Activated naive CD4-positive, alpha-beta T cell treated with anti-CD3 and anti-CD28 coated beads for 36 hours (primary cell): ENCODE measurements at regions not wholly inside any gene's neighbourhood (a gene's known extent, or its start where the extent isn't known, plus 50 kb on each side); places are given as distances from the start of the nearest gene placed in this dataset.

Source experiments
- CTCF ChIA-PET: fragments of 350-600 bp; sonication (Branson Sonifier 250); formaldehyde crosslinking; loops from one replicate; lab custom pipeline; 2021; ENCODE audit warnings: antibody characterized with exemption; lab: Charles Lee
- DNase-seq: peaks from one replicate; pipeline ENCODE4 v3.0.0-alpha.2; 2020
- H3K27ac Mint-ChIP-seq: one replicate; pipeline ENCODE4 v1.8.0; 2021; ENCODE audit warnings: mild to moderate bottlenecking, mixed read lengths
- H3K27me3 Mint-ChIP-seq: one replicate; pipeline ENCODE4 v1.8.0; 2021; ENCODE audit warnings: low read depth, mixed read lengths
- H3K36me3 Mint-ChIP-seq: one replicate; pipeline ENCODE4 v1.8.0; 2021; ENCODE audit warnings: low read depth, mixed read lengths
- H3K4me1 Mint-ChIP-seq: one replicate; pipeline ENCODE4 v1.8.0; 2021; ENCODE audit warnings: low read depth, mixed read lengths
- H3K4me3 Mint-ChIP-seq: one replicate; pipeline ENCODE4 v1.8.0; 2021; ENCODE audit warnings: mild to moderate bottlenecking, moderate library complexity, mixed read lengths
- H3K9me3 Mint-ChIP-seq: one replicate; pipeline ENCODE4 v1.8.0; 2021; ENCODE audit warnings: mixed read lengths
- intact Hi-C: fragments of 100-400 bp; cut with micrococcal nuclease; formaldehyde crosslinking; loops from one replicate; pipeline ENCODE4 v1.15.1; 2023

- H3K36me3 Mint-ChIP-seq = no peaks in the 10 kb centered on the region
- H3K9me3 Mint-ChIP-seq = no peaks in the 10 kb centered on the region
- H3K27ac Mint-ChIP-seq = no peak overlapping the region
- H3K4me3 Mint-ChIP-seq = no peak overlapping the region
- H3K4me1 Mint-ChIP-seq = no peaks in the 10 kb centered on the region
- CTCF ChIA-PET = no interaction called here
- DNase-seq = no peak
- intact Hi-C loops = no loop called here
- H3K27me3 Mint-ChIP-seq = no peaks in the 10 kb centered on the region
Measured at GRCh38 chr3:62987721-62988120, 112.5 kb upstream of the CADPS start.

DNA sequence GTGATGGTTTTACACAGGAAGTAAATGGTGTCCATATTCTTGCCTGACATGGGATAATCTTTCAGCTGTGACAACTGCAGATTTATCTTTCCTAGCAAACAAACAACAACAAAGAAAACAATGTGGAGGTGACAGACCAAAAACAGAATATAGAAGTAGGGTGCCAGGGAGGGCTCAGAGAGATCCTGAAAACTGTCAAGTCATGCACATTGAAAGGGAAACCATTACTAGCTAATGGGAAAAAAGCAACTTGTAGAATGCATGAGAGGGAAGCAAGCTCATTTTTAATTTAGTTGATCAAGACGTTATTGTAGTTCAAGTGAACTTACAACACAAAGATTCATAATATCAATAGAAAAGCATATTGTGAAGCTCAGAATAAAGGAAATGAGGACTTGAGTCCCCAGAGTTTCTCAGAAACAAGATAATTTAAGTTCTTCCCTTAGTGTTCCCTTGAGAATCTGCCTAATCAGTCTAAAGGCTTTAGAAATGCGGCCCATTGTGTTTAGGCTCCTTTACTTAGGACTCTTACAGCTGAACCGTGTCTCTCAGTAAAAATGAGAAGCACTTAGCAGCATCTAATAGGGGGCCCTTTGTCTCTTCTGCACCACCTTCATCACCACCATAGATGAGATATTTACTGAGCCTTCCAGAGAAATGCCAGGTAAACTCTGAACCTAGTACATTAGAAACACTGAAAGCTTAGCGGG, 115.6 kb upstream of the CADPS start:
- H3K4me3 Mint-ChIP-seq = no peak overlapping the region
- CTCF ChIA-PET = interaction anchor here (0.7 kb wide), 1 partner anchor 21 kb away, joined by 3 read pairs; no protein-coding TSS in a partner anchor
- no peak overlapping the region for H3K27ac Mint-ChIP-seq
- DNase-seq = no peak
- H3K27me3 Mint-ChIP-seq = no peaks in the 10 kb centered on the region
- no peaks in the 10 kb centered on the region for H3K4me1 Mint-ChIP-seq
- intact Hi-C loops = no loop called here
- H3K36me3 Mint-ChIP-seq = no peaks in the 10 kb centered on the region
- no peaks in the 10 kb centered on the region for H3K9me3 Mint-ChIP-seq

DNA sequence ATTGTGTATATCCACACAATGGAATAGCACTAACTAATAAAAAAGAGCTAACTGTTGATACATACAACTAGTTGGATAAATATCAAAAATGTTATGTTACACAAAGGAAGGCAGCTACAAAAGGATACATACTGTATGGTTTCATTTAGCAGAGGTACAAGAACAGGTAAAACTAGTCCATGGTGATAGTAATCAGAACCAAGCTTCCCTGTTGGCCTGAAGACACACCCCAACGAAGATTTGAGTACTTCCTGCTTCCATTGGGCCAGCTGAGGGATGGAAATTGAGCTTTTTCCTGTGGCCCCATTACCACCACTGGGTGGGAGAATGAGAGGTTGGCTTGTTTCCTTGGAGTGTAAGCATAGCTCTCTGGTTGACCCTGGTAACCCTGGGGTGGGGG, 117.3 kb upstream of the CADPS start:
- H3K4me3 Mint-ChIP-seq = no peak overlapping the region
- H3K9me3 Mint-ChIP-seq = no peaks in the 10 kb centered on the region
- H3K36me3 Mint-ChIP-seq = no peaks in the 10 kb centered on the region
- intact Hi-C loops = no loop called here
- no peak for DNase-seq
- no peak overlapping the region for H3K27ac Mint-ChIP-seq
- no peaks in the 10 kb centered on the region for H3K4me1 Mint-ChIP-seq
- CTCF ChIA-PET = no interaction called here
- no peaks in the 10 kb centered on the region for H3K27me3 Mint-ChIP-seq

DNA sequence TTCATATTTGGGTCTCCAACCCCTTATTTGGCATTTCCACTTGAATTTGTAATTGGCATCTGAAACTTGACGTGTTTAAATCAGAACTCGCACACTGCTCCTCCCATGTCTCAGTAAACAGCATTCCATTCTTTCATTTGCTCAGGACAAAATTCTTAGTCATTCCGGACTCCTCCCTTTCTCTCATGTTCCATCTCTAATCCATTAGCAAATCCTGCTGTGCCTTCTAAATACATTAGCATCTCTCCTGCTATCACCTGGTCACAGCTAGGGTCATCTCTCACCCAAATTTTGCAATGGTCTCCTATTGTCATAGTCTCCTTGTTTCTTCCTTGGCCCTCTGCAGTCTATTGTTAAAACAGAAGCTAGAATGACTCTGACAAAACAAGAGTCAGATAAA, 119.9 kb upstream of the CADPS start:
- H3K27me3 Mint-ChIP-seq = no peaks in the 10 kb centered on the region
- no peak overlapping the region for H3K27ac Mint-ChIP-seq
- intact Hi-C loops = no loop called here
- no peaks in the 10 kb centered on the region for H3K36me3 Mint-ChIP-seq
- CTCF ChIA-PET = no interaction called here
- H3K4me3 Mint-ChIP-seq = no peak overlapping the region
- no peak for DNase-seq
- H3K4me1 Mint-ChIP-seq = no peaks in the 10 kb centered on the region
- peaks cover 2% of the 10 kb centered on the region for H3K9me3 Mint-ChIP-seq

- DNase-seq = no peak
- Mint-ChIP-seq H3K36me3 (no peaks in the 10 kb centered on the region), H3K27ac (no peak overlapping the region), H3K9me3 (peaks cover 2% of the 10 kb centered on the region), H3K27me3 (no peaks in the 10 kb centered on the region), H3K4me3 (no peak overlapping the region), H3K4me1 (no peaks in the 10 kb centered on the region)
- intact Hi-C loops = no loop called here
- CTCF ChIA-PET = no interaction called here
Measured at GRCh38 chr3:62995530-62995929, 120.3 kb upstream of the CADPS start.

DNA sequence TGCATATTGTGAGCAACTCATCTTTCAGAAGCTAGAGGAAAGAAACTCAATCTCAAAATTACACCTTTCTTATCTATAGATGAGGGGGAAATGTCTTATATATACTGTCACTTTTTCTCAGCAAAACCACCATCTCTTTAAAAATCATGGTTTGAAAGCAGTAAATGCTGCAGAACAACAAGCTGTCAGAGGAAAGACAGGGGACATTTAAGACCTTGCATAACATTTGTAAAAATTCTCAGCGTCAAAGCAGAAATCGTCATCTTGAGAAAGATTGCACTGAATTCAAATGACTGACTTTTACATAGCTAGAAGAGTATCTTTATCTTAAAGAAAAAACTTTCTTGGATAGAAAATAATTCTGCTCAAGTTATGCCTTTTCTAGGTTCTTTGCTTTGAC, 122.2 kb upstream of the CADPS start:
- Mint-ChIP-seq H3K27ac (no peak overlapping the region), H3K4me3 (no peak overlapping the region), H3K27me3 (no peaks in the 10 kb centered on the region), H3K4me1 (no peaks in the 10 kb centered on the region), H3K36me3 (no peaks in the 10 kb centered on the region), H3K9me3 (peaks cover 2% of the 10 kb centered on the region)
- intact Hi-C loops = no loop called here
- no peak for DNase-seq
- CTCF ChIA-PET = no interaction called here

DNA sequence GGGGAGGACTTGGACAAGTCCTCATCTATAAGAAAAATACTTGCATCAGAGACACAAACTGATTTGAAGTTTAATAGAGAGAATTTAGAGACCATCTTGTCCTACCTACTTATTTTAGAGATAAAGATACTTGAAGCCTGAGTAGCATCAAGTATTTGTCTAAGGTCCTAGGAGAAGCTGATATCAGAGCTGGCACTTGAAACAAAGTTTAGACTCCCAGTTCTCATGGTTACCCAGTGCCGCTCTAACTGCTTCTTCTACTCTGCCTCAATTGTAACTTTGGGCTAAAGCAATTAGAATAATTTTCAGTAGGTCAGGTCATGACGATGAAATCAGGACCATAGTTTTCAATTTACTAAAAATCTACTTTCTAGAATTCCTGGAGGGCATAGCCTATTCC, 123.9 kb upstream of the CADPS start:
- Mint-ChIP-seq H3K27ac (no peak overlapping the region), H3K4me3 (no peak overlapping the region), H3K4me1 (no peaks in the 10 kb centered on the region), H3K36me3 (no peaks in the 10 kb centered on the region), H3K27me3 (no peaks in the 10 kb centered on the region), H3K9me3 (peaks cover 5% of the 10 kb centered on the region)
- CTCF ChIA-PET = no interaction called here
- intact Hi-C loops = no loop called here
- no peak for DNase-seq

GRCh38 chr3:62999791-63000190, 124.6 kb upstream of the CADPS start:
- DNase-seq = no peak
- CTCF ChIA-PET = no interaction called here
- H3K4me3 Mint-ChIP-seq = no peak overlapping the region
- H3K36me3 Mint-ChIP-seq = no peaks in the 10 kb centered on the region
- H3K4me1 Mint-ChIP-seq = no peaks in the 10 kb centered on the region
- H3K27me3 Mint-ChIP-seq = no peaks in the 10 kb centered on the region
- H3K27ac Mint-ChIP-seq = no peak overlapping the region
- peaks cover 5% of the 10 kb centered on the region for H3K9me3 Mint-ChIP-seq
- intact Hi-C loops = no loop called here

DNA sequence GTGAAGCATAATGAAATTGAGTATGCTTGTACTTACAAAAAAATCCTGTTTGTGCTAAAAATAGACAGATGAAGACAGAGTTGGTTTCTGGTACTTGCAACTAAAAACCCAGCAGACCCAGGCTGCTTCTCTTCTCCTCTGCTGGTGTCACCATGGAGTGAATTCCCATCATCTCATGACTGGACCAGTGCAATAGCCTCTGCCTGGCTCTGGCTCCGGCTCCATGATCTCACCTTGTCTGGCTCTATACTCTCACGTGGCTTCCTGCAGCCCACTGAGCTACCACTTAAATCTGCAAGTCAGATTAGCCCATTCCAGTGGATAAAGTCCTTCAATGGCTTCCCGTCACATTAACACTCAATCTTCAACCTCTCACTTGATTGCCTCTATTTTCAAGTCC, 129.2 kb upstream of the CADPS start:
- DNase-seq = no peak
- Mint-ChIP-seq H3K4me3 (no peak overlapping the region), H3K36me3 (no peaks in the 10 kb centered on the region), H3K27ac (no peak overlapping the region), H3K4me1 (no peaks in the 10 kb centered on the region), H3K27me3 (no peaks in the 10 kb centered on the region), H3K9me3 (peaks cover 3% of the 10 kb centered on the region)
- CTCF ChIA-PET = interaction anchor here (0.7 kb wide), 1 partner anchor 132 kb away, joined by 3 read pairs; no protein-coding TSS in a partner anchor
- intact Hi-C loops = no loop called here

DNA sequence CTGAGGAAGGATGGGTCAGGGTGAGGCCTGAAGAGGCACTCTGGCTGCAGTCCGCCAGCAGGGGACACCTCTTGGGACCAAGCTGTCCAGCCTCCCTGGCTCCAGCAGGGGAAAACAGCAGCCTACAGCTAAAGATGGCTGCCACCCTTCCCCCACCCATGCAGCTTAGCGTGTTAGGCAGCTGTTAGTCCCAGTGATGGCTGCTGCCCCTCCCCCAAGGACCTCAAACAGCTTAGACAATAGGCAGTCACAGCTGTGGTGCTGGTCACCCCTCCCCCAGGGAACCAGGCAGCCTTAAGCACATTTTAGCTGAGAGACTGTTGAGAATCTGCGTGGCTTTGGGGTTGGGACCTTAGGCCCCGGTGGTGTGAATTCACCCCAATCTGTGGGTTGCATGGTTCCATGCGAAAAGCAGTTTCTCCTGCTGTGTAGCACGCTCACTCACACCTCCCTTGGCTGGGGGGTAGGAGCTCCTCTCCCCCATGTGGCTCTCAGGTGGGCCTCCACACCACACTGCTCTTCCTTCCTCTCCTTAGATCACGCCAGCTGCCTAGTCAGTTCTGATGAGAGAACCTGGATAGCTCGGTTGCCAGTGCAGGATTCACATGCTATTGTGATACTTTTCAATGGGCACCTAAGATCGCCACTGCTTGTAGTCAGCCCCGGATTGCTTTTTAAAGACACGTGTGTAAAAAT, 140.5 kb upstream of the CADPS start:
- Mint-ChIP-seq H3K27me3 (no peaks in the 10 kb centered on the region), H3K9me3 (peaks cover 8% of the 10 kb centered on the region), H3K4me1 (no peaks in the 10 kb centered on the region), H3K27ac (no peak overlapping the region), H3K36me3 (no peaks in the 10 kb centered on the region), H3K4me3 (no peak overlapping the region)
- CTCF ChIA-PET = no interaction called here
- intact Hi-C loops = no loop called here
- no peak for DNase-seq

DNA sequence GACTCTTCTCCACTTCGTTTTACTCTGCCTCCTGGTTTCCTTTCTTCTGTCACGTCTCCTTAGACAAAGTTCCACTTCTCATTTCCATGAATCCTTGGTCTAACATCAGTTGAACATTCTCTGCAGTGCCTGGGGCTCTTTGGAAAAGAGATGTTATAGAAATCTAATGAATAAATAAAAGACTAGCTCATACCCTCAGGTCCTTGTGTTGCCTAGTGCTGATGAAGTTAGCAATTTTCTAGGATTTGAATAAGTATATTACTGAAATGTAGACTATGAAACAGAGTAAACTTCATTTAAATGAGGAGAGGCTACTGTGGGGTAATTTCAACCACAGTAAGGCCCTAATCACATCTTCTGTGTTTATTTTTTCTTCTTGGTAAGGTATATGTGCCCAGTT, 146.9 kb upstream of the CADPS start:
- CTCF ChIA-PET = no interaction called here
- no peak overlapping the region for H3K4me3 Mint-ChIP-seq
- no peaks in the 10 kb centered on the region for H3K4me1 Mint-ChIP-seq
- DNase-seq = no peak
- H3K36me3 Mint-ChIP-seq = no peaks in the 10 kb centered on the region
- H3K27me3 Mint-ChIP-seq = no peaks in the 10 kb centered on the region
- H3K9me3 Mint-ChIP-seq = peaks cover 7% of the 10 kb centered on the region
- intact Hi-C loops = no loop called here
- H3K27ac Mint-ChIP-seq = no peak overlapping the region

- Mint-ChIP-seq H3K36me3 (no peaks in the 10 kb centered on the region), H3K4me1 (no peaks in the 10 kb centered on the region), H3K27ac (no peak overlapping the region), H3K27me3 (no peaks in the 10 kb centered on the region), H3K4me3 (no peak overlapping the region), H3K9me3 (peaks cover 14% of the 10 kb centered on the region)
- intact Hi-C loops = no loop called here
- CTCF ChIA-PET = interaction anchor here (0.5 kb wide), 1 partner anchor 1853 kb away, joined by 4 read pairs; no protein-coding TSS in a partner anchor
- no peak for DNase-seq
Measured at GRCh38 chr3:63026722-63027121, 151.5 kb upstream of the CADPS start.

DNA sequence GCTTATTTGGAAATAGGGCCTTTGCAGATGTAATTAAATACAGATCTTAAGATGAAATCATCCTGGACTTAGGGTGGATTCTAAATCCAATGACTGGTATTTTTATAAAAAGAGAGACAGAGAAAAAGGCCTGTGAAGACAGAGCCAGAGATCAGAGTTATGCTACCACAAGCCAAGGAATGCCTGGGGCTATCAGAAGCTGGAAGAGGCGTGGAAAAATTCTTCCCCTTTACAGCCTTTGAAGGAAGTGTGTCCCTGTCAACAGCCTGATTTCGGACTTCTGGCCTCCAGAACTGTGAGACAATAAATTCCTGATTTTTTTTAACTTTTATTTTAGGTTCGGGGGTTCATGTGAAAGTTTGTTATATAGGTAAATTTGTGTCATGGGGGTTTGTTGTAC, 154.1 kb upstream of the CADPS start:
- CTCF ChIA-PET = no interaction called here
- no peaks in the 10 kb centered on the region for H3K4me1 Mint-ChIP-seq
- no peak overlapping the region for H3K4me3 Mint-ChIP-seq
- H3K36me3 Mint-ChIP-seq = no peaks in the 10 kb centered on the region
- intact Hi-C loops = no loop called here
- DNase-seq = no peak
- no peak overlapping the region for H3K27ac Mint-ChIP-seq
- peaks cover 17% of the 10 kb centered on the region for H3K9me3 Mint-ChIP-seq
- H3K27me3 Mint-ChIP-seq = no peaks in the 10 kb centered on the region
